Esophagus squamous epithelium (tissue), 5 donors: ENCODE measurements at regions not wholly inside any gene's neighbourhood (a gene's known extent, or its start where the extent isn't known, plus 50 kb on each side); places are given as distances from the start of the nearest gene placed in this dataset.

Source experiments
- DNase-seq: peaks from one replicate; lab custom pipeline; 2025; lab: John Stamatoyannopoulos, UW
- H3K27ac ChIP-seq, 4 donors: fragments of 200-600 bp; sonication (generic); one replicate each; pipeline ENCODE4 v1.5.1; 2016 to 2019; ENCODE audit warnings: mild to moderate bottlenecking in 1 of 4
- H3K27me3 ChIP-seq, 4 donors: fragments of 200-600 bp; sonication (generic); 1 replicate in 3 of 4; 2 replicates in 1 of 4; pipeline versions ENCODE4 v1.5.1 to v1.6.0; 2017 to 2021; ENCODE audit warnings: antibody characterized with exemption in 1 of 4
- H3K36me3 ChIP-seq, 3 donors: fragments of 200-600 bp; sonication (generic); one replicate each; pipeline ENCODE4 v1.5.1; 2016 to 2019
- H3K4me1 ChIP-seq, 3 donors: fragments of 200-600 bp; sonication (generic); one replicate each; pipeline ENCODE4 v1.5.1; 2017 to 2019
- H3K4me3 ChIP-seq, 4 donors: fragments of 200-600 bp; sonication (generic); 1 replicate in 3 of 4; 2 replicates in 1 of 4; pipeline ENCODE4 v1.5.1; 2016 to 2019; ENCODE audit warnings: mild to moderate bottlenecking in 2 of 4, moderate library complexity in 1 of 4
- H3K9me3 ChIP-seq, 3 donors: fragments of 200-600 bp; sonication (generic); one replicate each; pipeline ENCODE4 v1.5.1; 2016 to 2019
- POLR2A ChIP-seq, 4 donors: fragments of 450-650 bp; IDR thresholded peaks; one replicate each; pipeline ENCODE4 v1.6.1; 2017; ENCODE audit warnings: antibody characterized with exemption in 4 of 4, mild to moderate bottlenecking in 4 of 4, moderate library complexity in 3 of 4
- WGBS, 2 donors: methylation state at CpG; one replicate each; pipeline ENCODE4 v1.1.5; 2018; 5-methylcytosine and 5-hydroxymethylcytosine counted together
- intact Hi-C: fragments of 100-400 bp; cut with DNase I; formaldehyde crosslinking; loops from one replicate; pipeline ENCODE4 v1.15.0; 2022
- TF ChIP-seq, protein P1 (sequence below), 6 experiments: fragments of 450-650 bp in 4 of 6; fragments of 200-600 bp in 2 of 6; sonication (generic) in 2 of 6; IDR thresholded peaks; one replicate each; pipeline ENCODE4 v1.5.1; 2016 to 2019; ENCODE audit warnings: antibody characterized with exemption in 6 of 6, mild to moderate bottlenecking in 4 of 6, moderate library complexity in 4 of 6
- donor health status: DM: yes; HTN: yes; CAD: no.

GRCh38 chr12:18794000-18794399 is 56.1 kb downstream of the CAPZA3 start:
- no peak overlapping the region for H3K27ac ChIP-seq
- H3K9me3 ChIP-seq: peaks cover 0 to 7% (median 0%) of the 10 kb centered on the region in 3 donors
- no peaks in the 10 kb centered on the region for H3K4me1 ChIP-seq
- no peaks in the 10 kb centered on the region for H3K27me3 ChIP-seq
- no peak for DNase-seq
- intact Hi-C loops: no loop called here
- no peaks in the 10 kb centered on the region for H3K36me3 ChIP-seq
- no peak for TF ChIP-seq POLR2A (IDR thresholded peaks at IDR 0.05)
- TF ChIP-seq, protein P1, sequence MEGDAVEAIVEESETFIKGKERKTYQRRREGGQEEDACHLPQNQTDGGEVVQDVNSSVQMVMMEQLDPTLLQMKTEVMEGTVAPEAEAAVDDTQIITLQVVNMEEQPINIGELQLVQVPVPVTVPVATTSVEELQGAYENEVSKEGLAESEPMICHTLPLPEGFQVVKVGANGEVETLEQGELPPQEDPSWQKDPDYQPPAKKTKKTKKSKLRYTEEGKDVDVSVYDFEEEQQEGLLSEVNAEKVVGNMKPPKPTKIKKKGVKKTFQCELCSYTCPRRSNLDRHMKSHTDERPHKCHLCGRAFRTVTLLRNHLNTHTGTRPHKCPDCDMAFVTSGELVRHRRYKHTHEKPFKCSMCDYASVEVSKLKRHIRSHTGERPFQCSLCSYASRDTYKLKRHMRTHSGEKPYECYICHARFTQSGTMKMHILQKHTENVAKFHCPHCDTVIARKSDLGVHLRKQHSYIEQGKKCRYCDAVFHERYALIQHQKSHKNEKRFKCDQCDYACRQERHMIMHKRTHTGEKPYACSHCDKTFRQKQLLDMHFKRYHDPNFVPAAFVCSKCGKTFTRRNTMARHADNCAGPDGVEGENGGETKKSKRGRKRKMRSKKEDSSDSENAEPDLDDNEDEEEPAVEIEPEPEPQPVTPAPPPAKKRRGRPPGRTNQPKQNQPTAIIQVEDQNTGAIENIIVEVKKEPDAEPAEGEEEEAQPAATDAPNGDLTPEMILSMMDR (IDR thresholded peaks at IDR 0.05): no peak
- no peak overlapping the region for H3K4me3 ChIP-seq

DNA sequence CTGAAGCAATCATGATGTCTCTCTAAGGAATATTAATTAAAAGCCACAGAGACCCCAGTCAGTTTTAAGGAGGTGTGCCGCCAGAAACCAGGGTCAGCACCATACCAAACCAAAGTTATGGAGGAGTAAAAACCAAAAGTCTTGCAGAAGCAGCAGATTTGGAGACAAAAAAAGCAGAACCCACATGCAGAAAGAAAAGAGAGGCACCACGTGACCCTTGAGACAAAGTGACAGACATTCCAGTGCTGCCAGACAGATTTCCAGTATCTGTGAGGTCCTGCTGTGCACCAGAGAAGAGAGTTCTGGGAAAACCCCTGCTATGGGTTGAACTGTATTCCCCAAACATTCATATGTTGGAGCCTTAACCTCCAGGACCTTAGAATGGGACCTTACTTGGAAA is 59.7 kb downstream of the CAPZA3 start:
- Histone ChIP-seq H3K27ac (no peak overlapping the region), H3K36me3 (no peaks in the 10 kb centered on the region), H3K4me1 (no peaks in the 10 kb centered on the region), H3K4me3 (no peak overlapping the region), H3K9me3 (no peaks in the 10 kb centered on the region), H3K27me3 (no peaks in the 10 kb centered on the region)
- no peak for DNase-seq
- TF ChIP-seq, protein P1 (IDR thresholded peaks at IDR 0.05): no peak
- no peak for TF ChIP-seq POLR2A (IDR thresholded peaks at IDR 0.05)
- WGBS, 2 donors: 78 to 79% methylated on average over 2 of the region's 2 CpGs
- intact Hi-C loops: no loop called here

- no peaks in the 10 kb centered on the region for H3K9me3 ChIP-seq
- DNase-seq: no peak
- TF ChIP-seq, protein P1 (IDR thresholded peaks at IDR 0.05): no peak
- no peak for TF ChIP-seq POLR2A (IDR thresholded peaks at IDR 0.05)
- H3K4me1 ChIP-seq: no peaks in the 10 kb centered on the region
- intact Hi-C loops: no loop called here
- 24 to 30% methylated on average over 4 of the region's 4 CpGs for WGBS, 2 donors
- no peaks in the 10 kb centered on the region for H3K27me3 ChIP-seq
- H3K4me3 ChIP-seq: no peak overlapping the region
- H3K27ac ChIP-seq: peak overlapping the region in 1 of 4 donors; percentile 30
- no peaks in the 10 kb centered on the region for H3K36me3 ChIP-seq
These were observed 60.8 kb downstream of the CAPZA3 start for GRCh38 chr12:18798535-18799361.

DNA sequence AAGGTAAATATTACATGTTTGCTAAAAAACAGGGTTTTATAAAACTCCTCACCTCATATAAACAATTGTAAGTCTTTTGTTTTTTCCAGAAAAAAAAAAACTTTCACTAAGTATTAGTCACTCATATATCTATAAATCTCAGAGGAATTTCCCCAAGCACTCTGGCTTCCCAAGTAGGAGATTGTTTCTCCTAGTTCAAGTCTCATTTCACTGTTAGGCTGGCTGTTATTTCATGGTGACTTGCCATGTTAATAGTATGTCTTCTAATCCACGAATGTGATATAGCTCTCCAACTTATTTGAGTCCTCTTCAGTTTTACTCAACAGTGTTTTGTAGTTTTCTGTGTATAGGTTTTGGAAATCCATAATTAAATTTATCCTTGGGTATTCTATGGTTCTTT is 61.6 kb downstream of the CAPZA3 start:
- H3K27ac ChIP-seq: no peak overlapping the region
- H3K9me3 ChIP-seq: no peaks in the 10 kb centered on the region
- H3K4me3 ChIP-seq: no peak overlapping the region
- H3K4me1 ChIP-seq: no peaks in the 10 kb centered on the region
- H3K36me3 ChIP-seq: no peaks in the 10 kb centered on the region
- WGBS, 2 donors: 73 to 77% methylated on average over 1 of the region's 1 CpG
- TF ChIP-seq, protein P1 (IDR thresholded peaks at IDR 0.05): no peak
- TF ChIP-seq POLR2A (IDR thresholded peaks at IDR 0.05): no peak
- H3K27me3 ChIP-seq: no peaks in the 10 kb centered on the region
- intact Hi-C loops: no loop called here
- no peak for DNase-seq

- intact Hi-C loops: no loop called here
- no peaks in the 10 kb centered on the region for H3K9me3 ChIP-seq
- H3K36me3 ChIP-seq: no peaks in the 10 kb centered on the region
- no peak for DNase-seq
- no peak overlapping the region for H3K4me3 ChIP-seq
- 44 to 55% methylated on average over 10 of the region's 10 CpGs for WGBS, 2 donors
- no peaks in the 10 kb centered on the region for H3K4me1 ChIP-seq
- TF ChIP-seq, protein P1 (IDR thresholded peaks at IDR 0.05): no peak
- TF ChIP-seq POLR2A (IDR thresholded peaks at IDR 0.05): no peak
- H3K27me3 ChIP-seq: no peaks in the 10 kb centered on the region
- H3K27ac ChIP-seq: no peak overlapping the region
These were observed 67.8 kb downstream of the CAPZA3 start for GRCh38 chr12:18805516-18806248.
